SK-N-MC (cell line): ENCODE measurements at regions not wholly inside any gene's neighbourhood (a gene's known extent, or its start where the extent isn't known, plus 50 kb on each side); places are given as distances from the start of the nearest gene placed in this dataset.

Source experiments
- EZH2 ChIP-seq: fragments of 200-600 bp; sonication (generic); IDR thresholded peaks from one replicate; pipeline ENCODE4 v1.6.1; 2017; ENCODE audit warnings: antibody characterized with exemption
- FOXP2 ChIP-seq: optimal IDR thresholded peaks from 2 replicates; pipeline ENCODE3; 2011; ENCODE audit warnings: mild to moderate bottlenecking, moderate library complexity; ENCODE audit not compliant: insufficient read depth; ENCODE audit errors: extremely low read length, control extremely low read depth
- POLR2AphosphoS5 ChIP-seq: IDR thresholded peaks from 2 replicates; pipeline ENCODE4 v1.6.1; 2012; ENCODE audit warnings: mild to moderate bottlenecking, low read depth, low read length, borderline replicate concordance

- TF ChIP-seq POLR2AphosphoS5 = no peak
- TF ChIP-seq EZH2 = no peak
- TF ChIP-seq FOXP2 = no peak
These were observed 117.0 kb upstream of the MDM1 start for GRCh38 chr12:68449196-68449595.
